ENCODE measurements at regions not wholly inside any gene's neighbourhood (a gene's known extent, or its start where the extent isn't known, plus 50 kb on each side); places are given as distances from the start of the nearest gene placed in this dataset.

DNA sequence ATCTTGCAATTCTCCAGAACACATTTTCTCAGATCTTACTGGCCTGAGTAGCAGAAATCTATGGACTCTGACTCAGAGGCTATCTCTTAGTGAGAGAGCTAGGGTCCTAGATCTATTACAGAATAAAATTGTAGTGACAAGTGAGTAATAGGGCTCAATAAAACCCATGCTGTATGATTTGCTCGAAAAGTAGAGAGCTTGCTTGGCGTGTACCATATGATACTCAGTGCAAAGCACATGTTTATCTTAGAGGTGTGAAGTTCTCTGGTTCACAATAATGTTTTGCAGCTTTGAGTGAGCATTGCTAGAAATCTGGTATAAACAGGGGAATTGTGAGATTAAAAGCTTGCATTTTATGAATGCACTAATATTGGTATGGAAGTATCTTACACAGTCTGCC, 87.8 kb upstream of the PRSS16 start:
- TF ChIP-seq, protein P1, sequence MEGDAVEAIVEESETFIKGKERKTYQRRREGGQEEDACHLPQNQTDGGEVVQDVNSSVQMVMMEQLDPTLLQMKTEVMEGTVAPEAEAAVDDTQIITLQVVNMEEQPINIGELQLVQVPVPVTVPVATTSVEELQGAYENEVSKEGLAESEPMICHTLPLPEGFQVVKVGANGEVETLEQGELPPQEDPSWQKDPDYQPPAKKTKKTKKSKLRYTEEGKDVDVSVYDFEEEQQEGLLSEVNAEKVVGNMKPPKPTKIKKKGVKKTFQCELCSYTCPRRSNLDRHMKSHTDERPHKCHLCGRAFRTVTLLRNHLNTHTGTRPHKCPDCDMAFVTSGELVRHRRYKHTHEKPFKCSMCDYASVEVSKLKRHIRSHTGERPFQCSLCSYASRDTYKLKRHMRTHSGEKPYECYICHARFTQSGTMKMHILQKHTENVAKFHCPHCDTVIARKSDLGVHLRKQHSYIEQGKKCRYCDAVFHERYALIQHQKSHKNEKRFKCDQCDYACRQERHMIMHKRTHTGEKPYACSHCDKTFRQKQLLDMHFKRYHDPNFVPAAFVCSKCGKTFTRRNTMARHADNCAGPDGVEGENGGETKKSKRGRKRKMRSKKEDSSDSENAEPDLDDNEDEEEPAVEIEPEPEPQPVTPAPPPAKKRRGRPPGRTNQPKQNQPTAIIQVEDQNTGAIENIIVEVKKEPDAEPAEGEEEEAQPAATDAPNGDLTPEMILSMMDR (IDR thresholded peaks at IDR 0.05; ENCODE audit: insufficient read depth, low read length, poor library complexity, severe bottlenecking): no peak
- no peak for TF ChIP-seq EZH2phosphoT487 (conservative IDR thresholded peaks at IDR 0.05; ENCODE audit: low read length)
